OCI-LY7 (cell line): ENCODE measurements at regions not wholly inside any gene's neighbourhood (a gene's known extent, or its start where the extent isn't known, plus 50 kb on each side); places are given as distances from the start of the nearest gene placed in this dataset.

ENCODE experiments used
- BruUV-seq: library from RNA; stranded (reverse); fragments of 400-500 nt; replicated peaks from 2 replicates; lab custom pipeline; 2021; lab: Mats Ljungman, UMichigan
- CTCF ChIA-PET: fragments of 300-600 bp; sonication (Branson Sonifier 250); formaldehyde crosslinking; loops from one replicate; lab custom pipeline; 2022; ENCODE audit warnings: antibody characterized with exemption; ENCODE audit not compliant: unreplicated experiment; lab: Charles Lee
- POLR2A ChIA-PET: fragments of 300-600 bp; sonication (Branson Sonifier 250); formaldehyde crosslinking; loops from one replicate; lab custom pipeline; 2022; ENCODE audit warnings: antibody characterized with exemption; lab: Charles Lee
- DNase-seq: peaks from one replicate; pipeline ENCODE4 v3.0.0-alpha.2; 2015; ENCODE audit warnings: low spot score
- H2AFZ ChIP-seq: fragments of 200-600 bp; sonication (generic), shearing (Covaris generic); 2 replicates; pipeline ENCODE4 v1.6.1; 2014; ENCODE audit warnings: mild to moderate bottlenecking, antibody characterized with exemption, low read length, moderate library complexity
- H3K27ac ChIP-seq: fragments of 200-600 bp; sonication (generic); 2 replicates; pipeline ENCODE4 v1.5.1; 2014; ENCODE audit warnings: mixed run types, low read depth, mild to moderate bottlenecking, moderate library complexity, low read length, inconsistent platforms; ENCODE audit not compliant: poor library complexity, severe bottlenecking
- H3K36me3 ChIP-seq: fragments of 200-600 bp; sonication (generic); 2 replicates; pipeline ENCODE4 v1.6.1; 2014; ENCODE audit warnings: mild to moderate bottlenecking, antibody characterized with exemption, low read length, moderate library complexity, mixed read lengths; ENCODE audit not compliant: insufficient read depth
- H3K4me1 ChIP-seq: fragments of 200-600 bp; sonication (generic); 2 replicates; pipeline ENCODE4 v1.5.1; 2014; ENCODE audit warnings: mild to moderate bottlenecking, low read length; ENCODE audit not compliant: insufficient read depth, poor library complexity, severe bottlenecking
- H3K4me2 ChIP-seq: fragments of 200-600 bp; sonication (generic); 2 replicates; pipeline ENCODE4 v1.6.1; 2014; ENCODE audit warnings: mild to moderate bottlenecking, low read length
- H3K4me3 ChIP-seq: fragments of 200-600 bp; sonication (generic); 2 replicates; pipeline ENCODE4 v1.5.1; 2014; ENCODE audit warnings: mild to moderate bottlenecking, low read depth, low read length; ENCODE audit not compliant: poor library complexity, severe bottlenecking
- H3K79me2 ChIP-seq: fragments of 200-600 bp; sonication (generic); 2 replicates; pipeline ENCODE4 v1.6.1; 2016; ENCODE audit warnings: low read depth, mild to moderate bottlenecking, low read length, moderate library complexity, mixed read lengths; ENCODE audit not compliant: insufficient read depth
- H3K9me2 ChIP-seq: fragments of 200-600 bp; sonication (generic); 2 replicates; pipeline ENCODE4 v1.6.1; 2016; ENCODE audit warnings: mild to moderate bottlenecking, low read length, mixed read lengths; ENCODE audit not compliant: insufficient read depth
- H3K9me3 ChIP-seq: fragments of 200-600 bp; sonication (generic); 2 replicates; pipeline ENCODE4 v1.6.1; 2014; ENCODE audit warnings: mild to moderate bottlenecking, mixed run types, low read length, mixed read lengths
- H4K20me1 ChIP-seq: fragments of 200-600 bp; sonication (generic); 2 replicates; pipeline ENCODE4 v1.6.1; 2014; ENCODE audit warnings: mild to moderate bottlenecking, antibody characterized with exemption, low read length, moderate library complexity, mixed read lengths; ENCODE audit not compliant: insufficient read depth
- EZH2phosphoT487 ChIP-seq: fragments of 200-600 bp; sonication (generic); IDR thresholded peaks from 2 replicates; pipeline ENCODE4 v1.6.1; 2018; ENCODE audit warnings: low read depth, borderline replicate concordance, mild to moderate bottlenecking, mixed run types, antibody characterized with exemption, low read length, moderate library complexity, mixed read lengths
- intact Hi-C: fragments of 100-400 bp; cut with micrococcal nuclease; formaldehyde crosslinking; loops from one replicate; pipeline ENCODE4 v1.10.0; 2022; ENCODE audit not compliant: unreplicated experiment
- TF ChIP-seq, protein P1 (sequence below): fragments of 200-600 bp; sonication (generic); conservative IDR thresholded peaks from 2 replicates; pipeline ENCODE4 v1.5.1; 2014; ENCODE audit warnings: mild to moderate bottlenecking, antibody characterized with exemption, low read length, moderate library complexity, mixed read lengths

DNA sequence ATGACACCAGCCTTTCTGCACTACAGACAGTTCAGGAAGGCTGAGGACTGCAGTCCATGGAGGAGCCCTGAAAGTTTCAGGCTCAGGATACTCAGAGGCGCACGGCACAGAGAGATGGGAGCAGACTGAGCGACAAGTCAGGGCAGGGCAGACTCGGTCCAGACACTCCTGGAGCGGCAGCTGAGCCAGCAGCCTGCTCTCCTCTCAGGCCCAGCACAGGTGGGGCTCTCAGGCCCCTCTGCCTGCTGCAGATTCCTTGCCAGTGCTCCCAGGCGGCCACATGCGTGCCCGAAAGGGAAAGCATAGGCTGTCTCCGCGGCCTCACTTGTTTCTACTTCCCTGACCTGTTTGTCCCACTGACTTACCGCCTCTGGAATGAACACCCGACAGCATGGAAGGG lies 228.3 kb downstream of the IRX2 start:
- no peaks in the 10 kb centered on the region for H3K79me2 ChIP-seq
- CTCF ChIA-PET = no interaction called here

DNA sequence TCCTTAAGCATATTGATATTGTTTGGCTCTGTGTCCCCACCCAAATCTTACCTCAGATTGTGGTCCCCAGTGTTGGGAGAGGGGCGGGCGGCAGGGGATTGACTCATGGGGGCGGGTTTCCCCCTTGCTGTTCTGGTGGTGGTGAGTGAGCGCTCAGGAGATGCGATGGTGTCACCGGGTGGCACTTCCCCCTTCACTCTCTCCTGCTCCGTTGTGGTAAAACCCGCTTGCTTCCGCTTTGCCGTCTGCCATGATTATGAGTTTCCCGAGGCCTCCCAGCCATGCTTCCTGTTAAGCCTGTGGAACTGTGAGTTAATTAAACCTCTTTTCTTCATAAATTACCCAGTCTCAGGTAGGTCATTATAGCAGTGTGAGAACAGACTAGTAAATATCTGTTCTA lies 229.1 kb downstream of the IRX2 start:
- POLR2A ChIA-PET = no interaction called here
- Histone ChIP-seq H3K4me1 (no peaks in the 10 kb centered on the region), H3K27ac (no peak overlapping the region), H3K36me3 (no peaks in the 10 kb centered on the region), H3K79me2 (no peaks in the 10 kb centered on the region), H3K9me2 (no peaks in the 10 kb centered on the region), H2AFZ (no peak overlapping the region), H3K4me2 (no peak overlapping the region), H4K20me1 (no peaks in the 10 kb centered on the region), H3K9me3 (no peaks in the 10 kb centered on the region), H3K4me3 (no peak overlapping the region)
- no peak for TF ChIP-seq EZH2phosphoT487
- TF ChIP-seq, protein P1, sequence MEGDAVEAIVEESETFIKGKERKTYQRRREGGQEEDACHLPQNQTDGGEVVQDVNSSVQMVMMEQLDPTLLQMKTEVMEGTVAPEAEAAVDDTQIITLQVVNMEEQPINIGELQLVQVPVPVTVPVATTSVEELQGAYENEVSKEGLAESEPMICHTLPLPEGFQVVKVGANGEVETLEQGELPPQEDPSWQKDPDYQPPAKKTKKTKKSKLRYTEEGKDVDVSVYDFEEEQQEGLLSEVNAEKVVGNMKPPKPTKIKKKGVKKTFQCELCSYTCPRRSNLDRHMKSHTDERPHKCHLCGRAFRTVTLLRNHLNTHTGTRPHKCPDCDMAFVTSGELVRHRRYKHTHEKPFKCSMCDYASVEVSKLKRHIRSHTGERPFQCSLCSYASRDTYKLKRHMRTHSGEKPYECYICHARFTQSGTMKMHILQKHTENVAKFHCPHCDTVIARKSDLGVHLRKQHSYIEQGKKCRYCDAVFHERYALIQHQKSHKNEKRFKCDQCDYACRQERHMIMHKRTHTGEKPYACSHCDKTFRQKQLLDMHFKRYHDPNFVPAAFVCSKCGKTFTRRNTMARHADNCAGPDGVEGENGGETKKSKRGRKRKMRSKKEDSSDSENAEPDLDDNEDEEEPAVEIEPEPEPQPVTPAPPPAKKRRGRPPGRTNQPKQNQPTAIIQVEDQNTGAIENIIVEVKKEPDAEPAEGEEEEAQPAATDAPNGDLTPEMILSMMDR = no peak
- intact Hi-C loops = no loop called here
- no TSS peak for BruUV-seq
- DNase-seq = no peak
- CTCF ChIA-PET = no interaction called here

More for the DNA sequence above, 228.3 kb downstream of the IRX2 start:
- Histone ChIP-seq H3K36me3 (no peaks in the 10 kb centered on the region), H3K27ac (no peak overlapping the region), H3K9me3 (no peaks in the 10 kb centered on the region), H3K9me2 (no peaks in the 10 kb centered on the region), H4K20me1 (no peaks in the 10 kb centered on the region), H3K4me2 (no peak overlapping the region), H3K4me3 (no peak overlapping the region), H2AFZ (no peak overlapping the region), H3K4me1 (no peaks in the 10 kb centered on the region)
- intact Hi-C loops = no loop called here
- BruUV-seq = no TSS peak
- TF ChIP-seq, protein P1 = no peak
- no peak for TF ChIP-seq EZH2phosphoT487
- DNase-seq = no peak
- POLR2A ChIA-PET = no interaction called here

DNA sequence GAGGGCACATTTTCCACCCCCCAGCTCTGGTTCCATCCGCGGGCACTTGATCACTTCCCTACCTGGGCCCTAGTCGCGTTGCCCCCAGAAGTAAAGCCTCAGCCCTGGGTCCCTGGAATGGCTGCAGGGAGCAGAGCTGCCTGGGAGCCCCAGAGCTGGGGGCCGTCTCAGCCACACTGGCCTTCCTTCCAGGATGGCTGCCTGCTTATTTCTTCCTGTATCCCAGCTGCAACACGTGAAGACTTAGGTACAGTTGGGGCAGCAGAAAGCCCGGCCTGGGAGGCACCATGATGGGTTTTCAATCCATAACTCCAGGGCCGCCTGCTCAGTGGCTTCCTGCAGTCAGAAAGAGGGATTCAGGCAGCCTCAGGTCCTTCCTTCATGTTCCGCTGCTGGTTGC lies 232.3 kb downstream of the IRX2 start:
- no peaks in the 10 kb centered on the region for H3K9me2 ChIP-seq
- no peak overlapping the region for H3K4me3 ChIP-seq
- TF ChIP-seq, protein P1 = no peak
- TF ChIP-seq EZH2phosphoT487 = no peak
- DNase-seq = no peak
- H3K9me3 ChIP-seq = no peaks in the 10 kb centered on the region
- ChIA-PET CTCF (no interaction called here), POLR2A (no interaction called here)
- BruUV-seq = no TSS peak
- no peak overlapping the region for H2AFZ ChIP-seq
- H3K79me2 ChIP-seq = no peaks in the 10 kb centered on the region
- H3K4me1 ChIP-seq = no peaks in the 10 kb centered on the region
- no peak overlapping the region for H3K4me2 ChIP-seq
- no peak overlapping the region for H3K27ac ChIP-seq
- H4K20me1 ChIP-seq = no peaks in the 10 kb centered on the region
- intact Hi-C loops = no loop called here
- no peaks in the 10 kb centered on the region for H3K36me3 ChIP-seq
